NCI-H774 (cell line): ENCODE measurements at regions not wholly inside any gene's neighbourhood (a gene's known extent, or its start where the extent isn't known, plus 50 kb on each side); places are given as distances from the start of the nearest gene placed in this dataset.
"Not testable (repeated sequence)": the region's sequence is repeated elsewhere in the genome, so short reads cannot be mapped to it uniquely, and the experiment has no call there.

Source experiments
- DNase-seq: peaks from one replicate; lab custom pipeline; 2025; lab: John Stamatoyannopoulos, UW

DNA sequence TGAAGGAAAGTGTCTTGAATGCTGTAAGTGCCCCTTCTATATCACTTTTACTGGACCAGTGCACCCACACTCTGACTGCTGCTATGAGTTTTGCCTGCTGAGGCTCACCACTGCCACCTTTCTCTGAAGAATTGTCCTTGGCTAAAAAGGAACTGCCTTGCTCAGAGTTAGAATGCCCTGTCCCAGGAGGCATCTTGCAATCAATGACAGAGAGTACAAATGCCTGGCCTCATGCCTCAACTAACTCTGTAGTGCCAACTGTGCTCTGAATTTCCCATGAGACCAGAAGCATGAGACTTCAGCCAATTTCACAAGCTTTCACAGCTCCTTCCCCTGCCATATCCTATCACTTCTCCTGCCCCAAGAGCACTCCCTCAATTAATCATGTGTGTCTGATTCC, 569.7 kb downstream of the ZNF608 start:
- no peak for DNase-seq

- DNase-seq, result no peak
Observed at GRCh38 chr5:124173386-124173785, 573.1 kb downstream of the ZNF608 start.

DNA sequence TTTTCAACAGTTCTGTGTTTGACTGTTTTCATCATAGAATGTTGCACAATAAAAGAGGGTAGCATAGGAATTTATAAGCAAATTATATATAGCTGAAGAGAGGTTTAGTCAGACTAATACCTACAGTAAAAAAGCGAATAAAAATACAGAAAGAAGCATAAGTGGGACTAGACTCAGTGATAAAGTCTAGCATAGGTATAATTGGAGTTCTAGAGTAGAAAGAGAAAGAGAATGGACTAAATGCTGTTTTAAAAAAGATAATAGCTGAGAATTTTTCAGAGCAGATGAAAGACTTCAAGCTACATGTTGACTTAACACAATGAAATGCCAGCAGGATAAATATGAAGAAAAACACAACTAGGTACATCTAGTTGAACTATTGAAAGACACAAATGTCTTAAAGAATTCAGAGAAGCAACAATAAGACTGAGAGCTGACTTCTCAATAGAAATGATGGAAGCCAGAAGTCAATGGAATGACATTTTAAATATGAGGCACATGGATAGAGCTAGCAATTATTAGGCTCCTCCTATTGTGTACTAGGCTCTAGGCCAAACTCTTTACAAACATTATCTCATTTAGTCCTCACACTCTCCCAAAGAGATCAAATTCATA, 573.9 kb downstream of the ZNF608 start:
- DNase-seq, result no peak

DNA sequence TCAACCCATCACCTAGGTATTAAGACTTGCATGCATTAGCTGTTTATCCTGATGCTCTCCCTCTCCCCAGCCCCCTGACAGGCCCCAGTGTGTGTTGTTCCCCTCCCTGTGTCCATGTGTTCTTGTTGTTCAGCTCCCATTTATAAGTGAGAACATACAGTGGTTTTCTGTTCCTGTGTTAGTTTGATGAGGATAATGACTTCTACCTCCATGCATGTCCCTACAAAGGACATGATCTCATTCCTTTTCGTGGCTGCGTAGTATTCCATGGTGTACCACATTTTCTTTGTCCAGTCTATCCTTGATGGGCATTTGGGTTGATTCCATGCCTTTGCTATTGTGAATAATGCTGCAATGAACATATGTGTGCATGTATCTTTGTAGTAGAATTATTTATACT, 578.3 kb downstream of the ZNF608 start:
- not testable (repeated sequence) for DNase-seq

- peak; percentile 61 for DNase-seq
Observed at GRCh38 chr5:124162767-124163532, 583.5 kb downstream of the ZNF608 start.

DNA sequence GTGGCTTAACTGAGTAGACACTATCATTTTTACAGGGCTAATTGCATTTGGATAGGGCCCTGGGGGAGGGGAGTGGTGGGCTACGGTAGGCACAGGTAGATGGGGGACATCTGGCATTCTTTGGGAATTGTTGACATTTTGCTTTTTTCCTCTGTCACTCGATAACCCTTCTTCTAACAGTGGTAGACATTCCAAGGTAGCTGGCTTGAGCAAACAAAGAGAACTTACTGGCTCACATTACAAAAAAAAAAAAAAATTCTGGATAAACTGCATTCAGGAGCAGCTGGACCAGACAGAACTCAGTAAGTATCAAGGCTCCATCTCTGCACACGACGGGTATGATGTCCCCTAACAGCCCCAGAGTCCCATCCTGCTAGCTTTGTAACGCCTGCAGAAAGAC, 585.2 kb downstream of the ZNF608 start:
- DNase-seq, result no peak

DNA sequence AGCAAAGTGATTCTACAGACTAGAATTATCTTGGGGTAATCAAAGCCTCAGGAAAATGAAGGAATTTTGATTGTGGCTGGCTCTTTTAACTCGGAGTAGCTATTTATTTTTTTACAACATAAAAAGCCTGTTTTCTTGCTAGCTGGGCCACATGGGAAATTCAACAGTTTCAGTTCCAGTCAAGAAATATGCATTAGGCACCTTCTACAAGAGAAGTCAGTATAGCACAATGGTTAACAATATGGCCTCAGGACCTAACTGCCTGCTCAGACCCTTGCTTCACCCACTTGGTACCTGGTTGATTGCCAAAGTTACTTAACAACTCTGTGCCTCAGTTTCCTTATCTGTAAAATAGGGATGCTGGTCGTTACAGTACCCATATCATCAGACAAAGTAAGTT, 586.2 kb downstream of the ZNF608 start:
- no peak for DNase-seq

- DNase-seq, result no peak
Observed at GRCh38 chr5:124157320-124157719, 589.1 kb downstream of the ZNF608 start.

DNA sequence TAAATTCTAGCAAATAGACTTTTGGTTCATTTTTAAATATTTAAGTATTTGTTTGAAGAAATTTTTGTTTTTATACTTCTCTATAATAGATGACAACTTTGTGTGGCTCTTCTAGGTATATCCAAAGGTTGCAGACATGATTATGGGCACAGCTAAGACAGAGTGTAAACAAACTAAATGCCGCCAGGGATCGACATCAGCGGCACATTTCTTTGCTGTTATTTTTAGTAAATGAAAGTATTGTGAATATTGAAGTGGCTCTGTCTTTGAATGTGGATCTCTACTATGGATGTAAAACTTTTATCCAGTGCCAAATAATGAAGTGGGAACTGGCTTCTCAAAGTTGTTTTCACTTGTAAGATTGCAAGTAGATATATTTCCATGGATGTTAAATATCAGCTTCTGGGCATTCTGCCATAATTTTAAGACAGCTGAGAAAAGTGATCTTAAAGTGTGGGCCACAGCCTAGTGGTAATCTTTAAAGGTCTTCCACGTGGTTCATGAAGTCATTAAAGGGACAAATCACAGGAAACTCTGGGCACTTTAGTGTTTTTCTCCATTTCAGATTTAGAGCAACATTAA, 589.9 kb downstream of the ZNF608 start:
- DNase-seq, result no peak

DNA sequence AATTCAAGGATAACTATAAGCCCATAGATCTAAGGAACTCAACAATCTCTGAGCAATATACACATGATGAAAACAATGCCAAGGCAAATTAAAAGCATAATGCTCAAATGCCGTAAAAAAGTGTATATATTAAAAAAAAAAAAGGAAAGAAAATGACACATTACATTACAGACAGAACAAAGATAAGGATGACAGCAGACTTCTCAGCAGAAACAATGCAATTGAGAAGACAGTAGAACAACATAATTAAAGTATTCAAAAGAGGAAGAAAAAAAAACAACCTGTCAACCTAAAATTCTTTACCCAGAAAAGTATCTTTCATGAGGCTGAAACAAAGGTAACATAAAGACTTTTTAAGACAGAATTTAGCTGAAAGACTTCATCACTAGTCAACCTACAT, 591.7 kb downstream of the ZNF608 start:
- DNase-seq, result no peak

- no peak for DNase-seq
Observed at GRCh38 chr5:124153588-124153987, 592.9 kb downstream of the ZNF608 start.

DNA sequence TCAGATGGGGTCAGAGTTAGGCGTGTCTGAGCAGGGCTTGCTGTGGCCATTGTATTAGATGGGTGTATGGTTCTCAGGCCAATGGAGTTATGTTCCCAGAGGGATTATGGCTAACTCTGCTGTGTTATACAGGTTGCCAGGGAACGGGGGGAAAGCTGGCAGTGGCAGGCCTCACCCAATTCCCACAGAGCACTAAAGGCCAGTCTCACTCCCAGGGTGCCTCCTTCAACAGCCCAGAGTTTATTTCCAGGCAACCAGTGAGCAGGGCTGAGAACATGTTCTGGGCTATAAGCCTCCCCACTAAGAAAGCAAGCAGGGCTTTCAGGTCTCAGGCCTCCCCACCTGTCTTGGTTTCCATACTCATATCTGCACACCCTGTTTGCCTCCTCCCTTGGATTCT, 597.9 kb downstream of the ZNF608 start:
- DNase-seq, result no peak

- no peak for DNase-seq
Observed at GRCh38 chr5:124140060-124140459, 606.4 kb downstream of the ZNF608 start.

DNA sequence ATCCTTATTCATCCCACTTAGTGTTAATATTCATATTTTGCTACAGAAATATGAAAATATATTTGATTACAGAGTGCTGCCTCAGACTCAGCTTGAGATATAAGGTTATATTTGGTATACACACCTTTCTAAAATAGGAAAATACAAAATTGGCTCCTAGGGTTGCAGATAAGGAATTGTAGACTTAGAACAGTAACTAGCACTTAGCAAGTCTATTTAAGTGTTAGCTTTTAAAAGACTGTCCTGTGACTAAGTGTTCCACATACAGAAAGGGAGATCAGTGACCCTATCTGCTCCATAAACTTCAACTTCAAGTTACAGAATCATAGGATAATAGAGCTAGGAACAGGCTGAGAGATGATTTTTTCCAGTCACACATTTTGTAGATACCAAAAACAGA, 607.0 kb downstream of the ZNF608 start:
- no peak for DNase-seq

GRCh38 chr5:124136609-124137008, 609.8 kb downstream of the ZNF608 start:
- no peak for DNase-seq

- DNase-seq, result peak; percentile 22
Observed at GRCh38 chr5:124134941-124135340, 611.5 kb downstream of the ZNF608 start.

DNA sequence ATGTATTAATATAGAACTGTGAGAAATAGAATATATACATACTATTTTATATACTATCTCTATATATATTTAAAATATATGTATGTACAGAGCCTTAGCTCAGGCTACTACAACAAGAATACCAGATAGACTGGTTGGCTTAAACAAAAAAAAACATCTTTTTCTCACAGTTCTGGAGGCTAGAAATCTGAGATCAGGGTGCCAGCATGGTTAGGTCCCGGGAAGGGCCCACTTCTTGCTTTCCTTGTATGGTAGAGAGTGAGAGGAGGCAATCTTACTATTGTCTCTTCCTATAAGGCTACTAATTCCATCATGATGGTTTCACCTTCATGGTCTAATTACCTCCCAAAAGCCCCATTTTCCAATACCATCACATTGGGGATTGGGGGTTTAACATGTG, 613.0 kb downstream of the ZNF608 start:
- DNase-seq, result no peak

- DNase-seq, result no peak
Observed at GRCh38 chr5:124132843-124133242, 613.6 kb downstream of the ZNF608 start.

GRCh38 chr5:124131466-124131865, 615.0 kb downstream of the ZNF608 start:
- peak; percentile 25 for DNase-seq

GRCh38 chr5:124130816-124131215, 615.6 kb downstream of the ZNF608 start:
- DNase-seq, result no peak

DNA sequence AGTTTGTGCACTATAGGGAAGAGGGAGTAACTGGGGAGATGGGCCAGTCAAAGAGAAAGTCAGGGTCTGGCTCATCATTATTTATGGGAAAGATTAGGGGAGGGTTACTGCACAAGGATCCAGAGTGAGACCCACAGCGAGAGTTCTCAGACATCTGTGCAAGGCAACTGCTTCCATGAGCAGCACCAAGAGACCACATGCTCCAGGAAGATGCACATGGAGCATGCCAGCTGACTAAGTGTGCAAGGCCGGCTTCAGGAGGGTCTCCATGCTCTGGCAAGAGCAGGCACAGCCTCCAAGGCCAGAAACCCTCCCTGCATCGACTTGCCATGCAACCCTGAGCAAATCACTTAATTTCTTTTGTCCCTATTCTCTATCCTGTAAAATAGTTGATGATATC, 616.9 kb downstream of the CSNK1G3 start:
- no peak for DNase-seq

DNA sequence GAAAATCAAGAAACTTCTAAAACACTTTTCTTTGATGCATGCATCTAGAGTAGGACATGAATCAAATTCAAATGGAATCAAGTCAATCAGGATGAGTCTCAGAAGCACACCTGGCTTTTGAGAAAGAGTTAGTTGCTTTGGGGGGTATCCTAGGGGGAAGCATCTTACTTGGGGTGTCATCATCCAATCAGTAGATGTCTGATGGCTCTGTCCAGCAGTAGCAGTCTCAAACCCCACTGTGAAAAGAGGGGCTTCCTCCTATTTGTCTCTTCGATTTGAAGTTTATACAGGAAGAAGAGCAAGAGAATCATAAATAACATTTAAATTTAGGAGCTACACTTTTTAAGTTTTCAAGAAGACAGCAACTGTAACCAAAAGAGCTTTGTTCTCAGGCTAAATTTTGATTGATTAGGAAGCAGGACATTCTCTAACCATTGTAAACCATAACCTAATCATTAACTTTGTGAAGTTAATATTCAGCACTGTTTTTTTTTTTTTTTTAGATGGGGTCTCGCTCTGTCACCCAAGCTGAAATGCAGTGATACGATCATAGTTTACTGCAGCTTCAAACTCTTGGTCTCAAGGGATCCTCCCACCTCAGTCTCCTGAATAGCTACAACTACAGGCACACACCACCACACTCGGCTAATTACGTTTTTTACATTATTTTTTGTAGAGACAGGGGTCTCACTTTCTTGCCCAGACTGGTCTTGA, 614.7 kb downstream of the CSNK1G3 start:
- DNase-seq, result no peak

DNA sequence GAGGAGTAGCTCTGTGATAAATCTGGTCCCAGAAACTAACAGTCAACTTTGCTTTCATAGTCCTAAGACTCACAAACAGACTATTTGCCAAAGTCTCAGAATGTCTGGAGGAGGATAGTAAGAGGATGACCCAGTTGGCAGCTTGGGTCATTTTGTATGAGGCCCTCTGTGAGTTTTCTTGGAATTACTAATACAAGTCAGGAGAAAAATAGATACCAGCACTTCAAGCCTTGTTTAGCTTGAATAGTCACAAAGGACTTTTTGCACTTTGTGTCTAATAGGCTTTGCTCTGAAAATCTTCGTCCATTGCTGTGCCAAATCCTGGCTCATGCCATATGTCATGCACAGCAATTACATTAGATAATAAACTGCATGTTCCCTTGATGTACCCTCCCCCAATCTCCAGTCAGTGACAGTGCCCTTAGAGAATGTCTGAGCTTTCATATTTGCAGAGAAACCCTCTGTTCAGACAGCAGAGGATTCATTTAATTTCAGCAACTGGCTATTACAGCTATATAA, 612.8 kb downstream of the CSNK1G3 start:
- DNase-seq, result no peak
